Prostate gland (tissue), 2 donors: ENCODE measurements at regions not wholly inside any gene's neighbourhood (a gene's known extent, or its start where the extent isn't known, plus 50 kb on each side); places are given as distances from the start of the nearest gene placed in this dataset.

Experiments used
- DNase-seq: peaks from one replicate; pipeline ENCODE4 v3.0.0-alpha.2; 2019; ENCODE audit warnings: low spot score
- H3K27ac ChIP-seq, 2 donors: fragments of 200-600 bp; sonication (generic); 2 replicates each; pipeline ENCODE4 v1.5.1; 2017 to 2019
- H3K27me3 ChIP-seq: fragments of 200-600 bp; sonication (generic); replicated peaks from 2 replicates; pipeline ENCODE4 v1.5.1; 2019; ENCODE audit not compliant: insufficient read depth
- H3K36me3 ChIP-seq, 2 donors: fragments of 200-600 bp; sonication (generic); 1 replicate in 1 of 2; 2 replicates in 1 of 2; pipeline versions ENCODE4 v1.5.1 to v1.8.1; 2017 to 2019
- H3K4me1 ChIP-seq: fragments of 200-600 bp; sonication (generic); replicated peaks from 2 replicates; pipeline ENCODE4 v1.5.1; 2019
- H3K4me3 ChIP-seq, 2 donors: fragments of 200-600 bp; sonication (generic); 2 replicates each; pipeline ENCODE4 v1.5.1; 2017 to 2019
- H3K9me3 ChIP-seq: fragments of 200-600 bp; sonication (generic); 2 replicates; pipeline ENCODE4 v1.5.1; 2017
- CTCF ChIP-seq, 4 experiments: fragments of 200-600 bp in 2 of 4; fragments of 450-650 bp in 2 of 4; sonication (generic) in 2 of 4; IDR thresholded peaks; 1 replicate in 3 of 4; 2 replicates in 1 of 4; pipeline ENCODE4 v1.5.1; 2016 to 2019; ENCODE audit warnings: antibody characterized with exemption in 4 of 4, mild to moderate bottlenecking in 2 of 4, moderate library complexity in 2 of 4
- POLR2A ChIP-seq: fragments of 450-650 bp; IDR thresholded peaks from one replicate; pipeline ENCODE4 v1.6.1; 2016; ENCODE audit warnings: antibody characterized with exemption, mild to moderate bottlenecking
- POLR2AphosphoS5 ChIP-seq: sonication (generic); formaldehyde crosslinking; IDR thresholded peaks from one replicate; pipeline ENCODE4 v1.6.1; 2017; ENCODE audit warnings: antibody characterized with exemption
- WGBS: methylation state at CpG from one replicate; pipeline ENCODE4 v1.1.5; 2018; 5-methylcytosine and 5-hydroxymethylcytosine counted together
- intact Hi-C: fragments of 100-400 bp; cut with DNase I; formaldehyde crosslinking; loops from one replicate; pipeline ENCODE4 v1.14.2; 2022

- Histone ChIP-seq H3K27ac (no peak overlapping the region), H3K9me3 (no peaks in the 10 kb centered on the region), H3K36me3 (no peaks in the 10 kb centered on the region), H3K4me1 (no peaks in the 10 kb centered on the region), H3K4me3 (no peak overlapping the region), H3K27me3 (no peaks in the 10 kb centered on the region)
- intact Hi-C loops: no loop called here
- WGBS: 80% methylated on average over 2 of the region's 2 CpGs
- TF ChIP-seq POLR2AphosphoS5 (no peak), CTCF (IDR thresholded peaks at IDR 0.05) (no peak), POLR2A (no peak)
- DNase-seq: no peak
Measured at GRCh38 chr4:167944721-167945120, 147.6 kb upstream of the ANXA10 start.

- H3K4me3 ChIP-seq: no peak overlapping the region
- H3K4me1 ChIP-seq: no peaks in the 10 kb centered on the region
- DNase-seq: no peak
- intact Hi-C loops: no loop called here
- H3K9me3 ChIP-seq: no peaks in the 10 kb centered on the region
- TF ChIP-seq CTCF (IDR thresholded peaks at IDR 0.05) (no peak), POLR2A (no peak), POLR2AphosphoS5 (no peak)
- no peaks in the 10 kb centered on the region for H3K27me3 ChIP-seq
- H3K27ac ChIP-seq: no peak overlapping the region
- H3K36me3 ChIP-seq: no peaks in the 10 kb centered on the region
- 50% methylated on average over 2 of the region's 2 CpGs for WGBS
Measured at GRCh38 chr4:167955006-167955405, 137.3 kb upstream of the ANXA10 start.

- no peak for DNase-seq
- H3K27ac ChIP-seq: no peak overlapping the region
Measured at GRCh38 chr4:167956676-167957075, 135.7 kb upstream of the ANXA10 start.

GRCh38 chr4:167964766-167965373 is 127.5 kb upstream of the ANXA10 start:
- H3K36me3 ChIP-seq: no peaks in the 10 kb centered on the region
- no peaks in the 10 kb centered on the region for H3K4me1 ChIP-seq
- no peak for DNase-seq
- no peak overlapping the region for H3K27ac ChIP-seq
- 61% methylated on average over 2 of the region's 2 CpGs for WGBS
- intact Hi-C loops: no loop called here
- TF ChIP-seq POLR2AphosphoS5 (no peak), CTCF (IDR thresholded peaks at IDR 0.05) (no peak), POLR2A (no peak)
- no peak overlapping the region for H3K4me3 ChIP-seq
- H3K9me3 ChIP-seq: no peaks in the 10 kb centered on the region
- no peaks in the 10 kb centered on the region for H3K27me3 ChIP-seq

More at GRCh38 chr4:167956676-167957075, 135.7 kb upstream of the ANXA10 start:
- no peaks in the 10 kb centered on the region for H3K4me1 ChIP-seq
- H3K27me3 ChIP-seq: no peaks in the 10 kb centered on the region
- no peaks in the 10 kb centered on the region for H3K36me3 ChIP-seq
- H3K9me3 ChIP-seq: no peaks in the 10 kb centered on the region
- intact Hi-C loops: no loop called here
- no peak for TF ChIP-seq CTCF (IDR thresholded peaks at IDR 0.05)
- no peak for TF ChIP-seq POLR2A
- no peak for TF ChIP-seq POLR2AphosphoS5
- H3K4me3 ChIP-seq: no peak overlapping the region

GRCh38 chr4:167966143-167966542 is 126.2 kb upstream of the ANXA10 start:
- TF ChIP-seq CTCF (IDR thresholded peaks at IDR 0.05): no peak
- 74% methylated on average over 2 of the region's 2 CpGs for WGBS
- no peaks in the 10 kb centered on the region for H3K36me3 ChIP-seq
- DNase-seq: no peak
- intact Hi-C loops: no loop called here
- no peak overlapping the region for H3K27ac ChIP-seq
- H3K27me3 ChIP-seq: no peaks in the 10 kb centered on the region
- no peaks in the 10 kb centered on the region for H3K9me3 ChIP-seq
- no peak overlapping the region for H3K4me3 ChIP-seq
- H3K4me1 ChIP-seq: no peaks in the 10 kb centered on the region
